HEK293 (cell line): ENCODE measurements at regions not wholly inside any gene's neighbourhood (a gene's known extent, or its start where the extent isn't known, plus 50 kb on each side); places are given as distances from the start of the nearest gene placed in this dataset.

Source experiments
- REST ChIP-seq: fragments of 450-650 bp; formaldehyde crosslinking; IDR thresholded peaks from 2 replicates; pipeline ENCODE4 v1.5.1; 2016; ENCODE audit warnings: missing biosample characterization, missing genetic modification characterization
- ZBTB8A ChIP-seq: fragments of 450-650 bp; formaldehyde crosslinking; IDR thresholded peaks from 2 replicates; pipeline ENCODE4 v1.5.1; 2016; ENCODE audit warnings: missing biosample characterization, missing genetic modification characterization
- ZNF561 ChIP-seq: fragments of 450-650 bp; IDR thresholded peaks from 2 replicates; pipeline ENCODE4 v1.5.1; 2018; ENCODE audit warnings: missing biosample characterization, missing genetic modification characterization, borderline replicate concordance
- TF ChIP-seq, protein P1 (sequence below): fragments of 450-650 bp; formaldehyde crosslinking; IDR thresholded peaks from 2 replicates; pipeline ENCODE4 v1.5.1; 2016; ENCODE audit warnings: missing biosample characterization, missing genetic modification characterization

- TF ChIP-seq, protein P1, sequence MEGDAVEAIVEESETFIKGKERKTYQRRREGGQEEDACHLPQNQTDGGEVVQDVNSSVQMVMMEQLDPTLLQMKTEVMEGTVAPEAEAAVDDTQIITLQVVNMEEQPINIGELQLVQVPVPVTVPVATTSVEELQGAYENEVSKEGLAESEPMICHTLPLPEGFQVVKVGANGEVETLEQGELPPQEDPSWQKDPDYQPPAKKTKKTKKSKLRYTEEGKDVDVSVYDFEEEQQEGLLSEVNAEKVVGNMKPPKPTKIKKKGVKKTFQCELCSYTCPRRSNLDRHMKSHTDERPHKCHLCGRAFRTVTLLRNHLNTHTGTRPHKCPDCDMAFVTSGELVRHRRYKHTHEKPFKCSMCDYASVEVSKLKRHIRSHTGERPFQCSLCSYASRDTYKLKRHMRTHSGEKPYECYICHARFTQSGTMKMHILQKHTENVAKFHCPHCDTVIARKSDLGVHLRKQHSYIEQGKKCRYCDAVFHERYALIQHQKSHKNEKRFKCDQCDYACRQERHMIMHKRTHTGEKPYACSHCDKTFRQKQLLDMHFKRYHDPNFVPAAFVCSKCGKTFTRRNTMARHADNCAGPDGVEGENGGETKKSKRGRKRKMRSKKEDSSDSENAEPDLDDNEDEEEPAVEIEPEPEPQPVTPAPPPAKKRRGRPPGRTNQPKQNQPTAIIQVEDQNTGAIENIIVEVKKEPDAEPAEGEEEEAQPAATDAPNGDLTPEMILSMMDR (tag by site-specific recombination): no peak
- TF ChIP-seq ZBTB8A (tag by site-specific recombination) (no peak), ZNF561 (tag by site-specific recombination) (no peak), REST (tag by site-specific recombination) (no peak)
Measured at GRCh38 chr14:101173698-101174521, 270.4 kb upstream of the RTL1 start.
